C4-2B (cell line): ENCODE measurements at regions not wholly inside any gene's neighbourhood (a gene's known extent, or its start where the extent isn't known, plus 50 kb on each side); places are given as distances from the start of the nearest gene placed in this dataset.

Experiments used
- H3K27ac ChIP-seq: fragments of 450-650 bp; 2 replicates; pipeline ENCODE4 v1.5.1; 2017
- ZFX ChIP-seq: fragments of 450-650 bp; IDR thresholded peaks from 2 replicates; pipeline ENCODE4 v1.6.1; 2017
- TF ChIP-seq, protein P1 (sequence below): fragments of 450-650 bp; conservative IDR thresholded peaks from 2 replicates; pipeline ENCODE4 v1.5.1; 2017; ENCODE audit warnings: mild to moderate bottlenecking

DNA sequence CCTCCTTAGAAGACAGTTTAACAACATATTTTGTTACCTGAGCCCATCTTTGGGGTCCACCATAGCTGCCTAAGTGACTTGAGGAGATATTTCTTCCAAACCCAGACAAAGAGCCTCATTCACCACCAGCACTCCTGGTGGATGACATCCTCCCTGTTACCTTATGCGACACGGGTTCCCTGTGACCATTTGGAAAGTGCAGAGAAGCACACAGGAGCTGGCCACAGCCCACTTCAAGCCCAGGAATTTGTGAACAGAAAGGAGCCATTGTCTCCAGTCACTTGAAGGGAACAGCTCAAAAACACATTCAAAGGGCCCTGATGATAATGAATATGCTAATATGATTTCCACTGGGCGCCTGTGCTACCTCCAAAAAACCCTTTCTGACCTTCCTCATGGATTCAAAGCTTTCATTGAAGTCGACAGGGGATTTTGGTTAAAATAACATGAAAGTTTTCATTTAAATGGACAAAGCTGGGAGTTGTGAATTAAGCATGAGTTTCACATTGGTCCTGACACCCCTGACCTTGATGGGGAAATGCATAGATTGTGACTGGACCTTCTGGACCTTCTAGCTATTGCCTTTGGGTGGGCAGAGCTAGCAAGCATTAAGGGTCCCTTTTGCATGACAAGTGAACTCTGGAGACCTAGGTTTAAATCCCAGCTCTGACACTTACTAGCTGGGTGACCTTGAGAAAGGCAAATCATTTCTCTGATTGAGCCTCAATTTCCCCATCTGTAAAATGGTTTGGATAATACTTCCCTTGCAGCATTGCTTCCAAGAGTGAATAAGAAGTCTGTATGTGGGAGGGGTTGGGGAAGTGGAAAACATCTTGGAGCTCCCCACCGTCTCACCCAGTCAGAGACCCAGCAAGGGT, 83.3 kb upstream of the SIRPA start:
- H3K27ac ChIP-seq = peak overlapping the region; percentile 56
- TF ChIP-seq, protein P1, sequence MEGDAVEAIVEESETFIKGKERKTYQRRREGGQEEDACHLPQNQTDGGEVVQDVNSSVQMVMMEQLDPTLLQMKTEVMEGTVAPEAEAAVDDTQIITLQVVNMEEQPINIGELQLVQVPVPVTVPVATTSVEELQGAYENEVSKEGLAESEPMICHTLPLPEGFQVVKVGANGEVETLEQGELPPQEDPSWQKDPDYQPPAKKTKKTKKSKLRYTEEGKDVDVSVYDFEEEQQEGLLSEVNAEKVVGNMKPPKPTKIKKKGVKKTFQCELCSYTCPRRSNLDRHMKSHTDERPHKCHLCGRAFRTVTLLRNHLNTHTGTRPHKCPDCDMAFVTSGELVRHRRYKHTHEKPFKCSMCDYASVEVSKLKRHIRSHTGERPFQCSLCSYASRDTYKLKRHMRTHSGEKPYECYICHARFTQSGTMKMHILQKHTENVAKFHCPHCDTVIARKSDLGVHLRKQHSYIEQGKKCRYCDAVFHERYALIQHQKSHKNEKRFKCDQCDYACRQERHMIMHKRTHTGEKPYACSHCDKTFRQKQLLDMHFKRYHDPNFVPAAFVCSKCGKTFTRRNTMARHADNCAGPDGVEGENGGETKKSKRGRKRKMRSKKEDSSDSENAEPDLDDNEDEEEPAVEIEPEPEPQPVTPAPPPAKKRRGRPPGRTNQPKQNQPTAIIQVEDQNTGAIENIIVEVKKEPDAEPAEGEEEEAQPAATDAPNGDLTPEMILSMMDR = no peak
- no peak for TF ChIP-seq ZFX

DNA sequence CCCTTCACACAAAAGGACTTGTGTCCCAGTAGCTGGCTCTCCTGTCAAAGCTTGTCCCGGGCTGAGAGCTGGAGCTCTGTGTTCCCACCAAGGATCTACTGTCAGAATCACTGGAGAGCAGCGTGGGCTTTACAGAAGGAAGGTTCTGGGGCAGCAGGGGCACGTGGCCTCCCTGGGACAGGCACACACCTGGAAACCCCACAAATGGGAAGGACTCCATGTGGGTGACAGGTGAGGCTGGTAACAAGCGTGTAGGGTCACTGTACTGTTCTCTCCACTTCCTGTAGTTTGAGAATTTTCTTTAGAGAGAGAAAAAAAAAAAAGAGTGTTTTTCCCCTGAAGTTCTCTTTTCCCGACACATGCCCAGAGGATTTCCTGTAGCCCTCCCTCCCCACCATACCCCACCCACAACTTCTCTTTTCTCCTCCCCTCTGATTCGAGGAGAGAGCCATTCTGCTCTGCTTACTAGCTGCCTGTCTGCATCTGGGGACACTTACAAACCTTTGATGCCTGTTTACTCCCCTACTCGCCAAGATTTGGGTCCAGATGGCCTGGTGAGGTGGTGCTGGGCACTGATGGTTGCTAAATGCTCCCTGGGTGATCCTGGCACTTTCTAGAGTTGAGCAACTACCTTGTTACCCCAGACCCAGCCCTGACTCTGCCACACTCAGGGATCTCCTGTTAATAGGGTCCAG, 84.1 kb upstream of the SIRPA start:
- no peak for TF ChIP-seq ZFX
- TF ChIP-seq, protein P1 = no peak
- H3K27ac ChIP-seq = peak overlapping the region; percentile 9; the same call in 1 of the 2 replicates

DNA sequence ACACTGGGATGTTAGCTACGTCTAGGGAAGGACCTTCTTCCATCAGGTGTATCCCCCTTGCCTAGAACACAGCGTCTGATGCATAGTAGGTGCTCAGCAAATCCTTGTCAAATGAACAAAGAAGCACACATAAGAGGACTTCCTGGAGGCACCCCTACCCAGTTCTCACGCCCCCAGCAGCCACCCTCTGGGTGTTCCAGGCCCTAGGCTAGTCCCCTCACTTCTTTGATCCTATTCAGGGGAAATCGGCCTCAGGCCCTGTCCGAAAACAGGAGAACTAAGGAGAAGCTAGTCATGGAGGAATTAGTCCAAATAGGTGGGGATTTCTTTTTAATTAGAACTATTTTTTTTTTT, 84.7 kb upstream of the SIRPA start:
- H3K27ac ChIP-seq = no peak overlapping the region
- TF ChIP-seq, protein P1 = no peak
- no peak for TF ChIP-seq ZFX

DNA sequence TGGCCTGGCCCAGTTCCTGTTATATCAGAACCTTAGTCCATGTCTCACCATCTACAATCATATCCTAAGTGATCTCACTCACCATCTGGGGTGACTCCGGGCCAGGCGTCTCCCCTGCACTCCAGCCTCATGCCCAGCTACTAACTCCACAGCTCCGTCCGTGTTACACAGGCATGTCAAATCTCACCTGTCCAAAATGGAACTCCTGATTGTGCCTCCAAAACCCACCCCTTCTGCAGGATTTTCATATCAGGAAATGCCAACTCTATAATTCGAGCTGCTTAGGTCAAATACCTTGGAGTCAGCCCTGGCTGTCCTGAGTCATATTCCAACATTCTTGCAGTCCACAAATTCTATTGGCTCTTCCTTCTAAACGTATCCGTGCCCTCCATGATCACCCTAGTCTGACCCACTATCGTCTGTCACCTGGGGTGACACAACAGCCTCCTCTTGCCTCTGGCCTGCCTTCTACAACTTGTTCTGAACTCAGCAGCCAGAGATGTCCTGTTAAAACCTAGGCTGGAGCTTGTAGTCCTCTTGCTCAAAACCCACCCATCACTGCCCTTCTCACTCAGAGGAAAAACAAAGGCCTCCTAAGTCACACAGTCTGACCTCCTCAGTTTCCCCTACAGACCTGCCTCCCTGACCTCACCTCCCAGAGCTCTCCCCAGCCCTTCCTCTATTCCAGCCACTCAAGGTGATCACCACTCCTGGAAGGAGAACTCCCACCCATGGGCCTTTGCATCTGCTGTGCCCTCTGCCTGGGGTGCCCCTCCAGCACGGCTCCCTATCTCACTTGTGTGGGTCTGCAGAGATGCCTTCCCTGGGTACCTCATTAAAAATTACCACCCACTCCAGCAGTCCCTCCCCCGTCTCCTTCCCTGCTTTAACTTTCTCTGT, 85.3 kb upstream of the SIRPA start:
- no peak for TF ChIP-seq ZFX
- TF ChIP-seq, protein P1 = no peak
- no peak overlapping the region for H3K27ac ChIP-seq

DNA sequence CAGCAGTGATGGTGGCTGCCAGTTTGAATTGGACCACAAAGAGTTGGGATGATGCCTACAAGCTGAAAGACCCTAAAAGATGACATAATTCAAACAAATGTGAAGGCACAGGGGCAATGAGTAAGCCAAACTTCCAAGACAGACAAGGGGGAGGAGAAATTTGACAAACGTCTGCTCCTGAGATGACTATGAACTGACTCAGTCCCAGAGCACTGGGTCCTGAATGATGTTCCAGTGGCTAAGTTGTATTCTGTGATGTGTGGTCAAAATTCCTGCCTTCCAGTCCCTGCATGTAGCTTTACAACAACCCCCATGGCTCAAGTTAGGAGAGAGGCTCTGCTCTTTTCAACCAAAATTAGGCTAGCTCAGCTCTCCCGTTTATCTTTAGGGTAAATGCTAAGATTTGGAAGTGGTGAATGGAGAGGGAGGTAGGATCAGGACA, 86.1 kb upstream of the SIRPA start:
- TF ChIP-seq, protein P1 = no peak
- TF ChIP-seq ZFX = no peak

DNA sequence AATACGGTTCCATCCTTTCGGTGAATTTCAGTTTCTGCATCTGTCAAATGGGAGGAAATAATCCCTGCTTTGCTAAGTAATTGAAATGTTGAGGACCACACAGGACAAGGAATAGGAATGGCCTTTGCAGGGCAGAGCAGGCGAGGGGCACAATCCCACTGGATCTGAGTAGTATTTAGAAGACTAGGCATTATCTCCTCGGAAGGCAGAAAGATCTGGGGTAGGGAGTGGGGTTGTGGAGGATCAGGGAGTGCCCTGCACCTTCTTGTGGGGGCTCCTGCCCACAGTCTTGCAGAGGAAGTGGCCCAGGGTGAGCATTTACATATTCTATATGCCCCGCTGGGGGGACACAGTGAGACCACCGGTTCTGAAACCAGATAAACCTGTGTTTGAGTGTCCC, 87.1 kb upstream of the SIRPA start:
- no peak for TF ChIP-seq ZFX
- TF ChIP-seq, protein P1 = no peak
- H3K27ac ChIP-seq = no peak overlapping the region

More for the DNA sequence above, 86.1 kb upstream of the SIRPA start:
- H3K27ac ChIP-seq = no peak overlapping the region

DNA sequence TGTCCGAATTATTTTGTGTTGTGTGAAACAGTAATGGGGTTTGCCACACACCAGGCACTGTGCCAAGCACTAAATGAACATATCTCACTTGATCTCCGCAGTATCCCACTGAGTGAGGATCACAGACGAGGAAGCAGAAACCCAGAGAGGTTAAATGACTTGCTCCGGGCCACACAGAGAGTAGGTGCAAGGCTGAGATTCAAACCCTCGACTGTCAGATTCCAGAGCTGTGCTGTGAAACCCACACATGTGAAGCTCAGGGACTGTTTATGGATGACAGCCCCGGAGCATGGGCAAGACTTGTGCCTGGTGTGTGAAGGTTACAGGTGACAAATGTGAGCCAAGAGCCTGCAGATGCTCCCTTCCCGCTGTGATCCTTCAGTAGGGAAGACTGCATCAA, 87.8 kb upstream of the SIRPA start:
- no peak for TF ChIP-seq ZFX
- TF ChIP-seq, protein P1 = no peak
- H3K27ac ChIP-seq = no peak overlapping the region
